ENCODE measurements at regions not wholly inside any gene's neighbourhood (a gene's known extent, or its start where the extent isn't known, plus 50 kb on each side); places are given as distances from the start of the nearest gene placed in this dataset.

- DNase-seq (ENCODE audit: low read depth), result peak; percentile 48
- H3K4me3 ChIP-seq (ENCODE audit: low read depth, low read length), result no peak overlapping the region
- TF ChIP-seq CTCF (IDR thresholded peaks at IDR 0.05; ENCODE audit: low read depth, low read length, missing control alignments), result no peak
- in situ Hi-C loops (cut with HindIII; ENCODE audit: low sequenced_read_pairs), result no loop called here
Measured at GRCh38 chr15:35168464-35168863, 83.4 kb upstream of the NANOGP8 start.

- TF ChIP-seq CTCF (IDR thresholded peaks at IDR 0.05; ENCODE audit: low read depth, low read length, missing control alignments), result no peak
- DNase-seq (ENCODE audit: low read depth), result no peak
- H3K4me3 ChIP-seq (ENCODE audit: low read depth, low read length), result no peak overlapping the region
- in situ Hi-C loops (cut with HindIII; ENCODE audit: low sequenced_read_pairs), result no loop called here
Measured at GRCh38 chr15:35167675-35168074, 82.6 kb upstream of the NANOGP8 start.

GRCh38 chr15:35166730-35167359 is 81.8 kb upstream of the NANOGP8 start:
- no peak for TF ChIP-seq CTCF (IDR thresholded peaks at IDR 0.05; ENCODE audit: low read depth, low read length, missing control alignments)
- H3K4me3 ChIP-seq (ENCODE audit: low read depth, low read length), result no peak overlapping the region
- in situ Hi-C loops (cut with HindIII; ENCODE audit: low sequenced_read_pairs), result no loop called here

GRCh38 chr15:35161694-35162093 is 76.6 kb upstream of the NANOGP8 start:
- in situ Hi-C loops (cut with HindIII; ENCODE audit: low sequenced_read_pairs), result no loop called here
- H3K4me3 ChIP-seq (ENCODE audit: low read depth, low read length), result no peak overlapping the region
- TF ChIP-seq CTCF (IDR thresholded peaks at IDR 0.05; ENCODE audit: low read depth, low read length, missing control alignments), result no peak
- no peak for DNase-seq (ENCODE audit: low read depth)

More at GRCh38 chr15:35166730-35167359, 81.8 kb upstream of the NANOGP8 start:
- DNase-seq (ENCODE audit: low read depth), result no peak

GRCh38 chr15:35159170-35159569 is 74.1 kb upstream of the NANOGP8 start:
- in situ Hi-C loops (cut with HindIII; ENCODE audit: low sequenced_read_pairs), result no loop called here

DNA sequence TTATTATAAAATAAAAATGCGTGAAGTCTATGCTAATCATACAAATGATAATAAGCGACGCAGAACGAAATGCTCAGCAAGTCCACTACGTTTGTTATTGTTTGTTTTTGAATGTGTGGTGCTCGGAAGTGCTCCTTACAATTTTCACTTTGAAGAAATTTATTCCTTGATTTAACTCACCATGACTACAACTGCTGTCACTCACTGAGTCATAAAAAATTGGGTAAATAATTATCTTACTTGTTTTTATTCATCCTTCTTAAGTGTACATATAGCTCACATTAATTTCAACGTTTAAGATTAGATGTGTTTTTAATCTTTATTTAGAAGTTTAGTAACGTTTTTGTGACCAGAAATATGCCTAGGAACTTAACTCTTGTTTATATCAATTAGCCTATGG is 66.7 kb upstream of the NANOGP8 start:
- in situ Hi-C loops (cut with HindIII; ENCODE audit: low sequenced_read_pairs), result no loop called here
- TF ChIP-seq CTCF (IDR thresholded peaks at IDR 0.05; ENCODE audit: low read depth, low read length, missing control alignments), result no peak

More at GRCh38 chr15:35159170-35159569, 74.1 kb upstream of the NANOGP8 start:
- DNase-seq (ENCODE audit: low read depth), result no peak
- no peak overlapping the region for H3K4me3 ChIP-seq (ENCODE audit: low read depth, low read length)
- TF ChIP-seq CTCF (IDR thresholded peaks at IDR 0.05; ENCODE audit: low read depth, low read length, missing control alignments), result no peak

More for the DNA sequence above, 66.7 kb upstream of the NANOGP8 start:
- DNase-seq (ENCODE audit: low read depth), result no peak
- H3K4me3 ChIP-seq (ENCODE audit: low read depth, low read length), result no peak overlapping the region

Measured in astrocyte of the cerebellum (primary cell).